GM12891 (cell line): ENCODE measurements at regions not wholly inside any gene's neighbourhood (a gene's known extent, or its start where the extent isn't known, plus 50 kb on each side); places are given as distances from the start of the nearest gene placed in this dataset.

Source experiments
- DNase-seq: peaks from one replicate; pipeline ENCODE4 v3.0.0; 2011; ENCODE audit warnings: low spot score; ENCODE audit not compliant: insufficient read length
- FAIRE-seq: peaks from 2 replicates; lab custom pipeline; 2011; peaks lifted over from hg19 to GRCh38; lab: Jason Lieb, UNC
- PAX5 ChIP-seq: IDR thresholded peaks from 2 replicates; pipeline ENCODE4 v1.6.1; 2011; ENCODE audit warnings: low read length, moderate library complexity, mild to moderate bottlenecking; ENCODE audit not compliant: insufficient read depth, severe bottlenecking
- POLR2A ChIP-seq: IDR thresholded peaks from 2 replicates; pipeline ENCODE4 v1.6.1; 2011; ENCODE audit warnings: low read depth, low read length, control low read depth
- POLR2AphosphoS5 ChIP-seq: IDR thresholded peaks from 2 replicates; pipeline ENCODE4 v1.6.1; 2011; ENCODE audit warnings: low read depth, low read length, control low read depth
- POU2F2 ChIP-seq: IDR thresholded peaks from 2 replicates; pipeline ENCODE4 v1.6.1; 2011; ENCODE audit warnings: low read depth, mild to moderate bottlenecking, control low read depth, low read length, moderate library complexity
- SPI1 ChIP-seq: IDR thresholded peaks from 2 replicates; pipeline ENCODE4 v1.6.1; 2011; ENCODE audit warnings: low read depth, low read length, control low read depth
- TAF1 ChIP-seq: IDR thresholded peaks from 2 replicates; pipeline ENCODE4 v1.6.1; 2011; ENCODE audit warnings: low read depth, low read length, control low read depth

GRCh38 chr21:28358170-28358569 lies 634.5 kb downstream of the LTN1 start:
- FAIRE-seq (no peak), DNase-seq (no peak)
- TF ChIP-seq POLR2AphosphoS5 (no peak), POU2F2 (no peak), PAX5 (no peak), POLR2A (no peak), SPI1 (no peak), TAF1 (no peak)

GRCh38 chr21:28357743-28358142 lies 634.9 kb downstream of the LTN1 start:
- TF ChIP-seq POLR2AphosphoS5 (no peak), SPI1 (no peak), POLR2A (no peak), PAX5 (no peak), TAF1 (no peak), POU2F2 (no peak)
- DNase-seq, result no peak
- FAIRE-seq, result no peak

- TF ChIP-seq PAX5 (no peak), POLR2A (no peak), TAF1 (no peak), POLR2AphosphoS5 (no peak), SPI1 (no peak), POU2F2 (no peak)
- FAIRE-seq, result no peak
Observed at GRCh38 chr21:28356422-28356821, 636.3 kb downstream of the LTN1 start.

GRCh38 chr21:28345934-28346333 lies 646.7 kb downstream of the LTN1 start:
- TF ChIP-seq PAX5, result no peak
- TF ChIP-seq POLR2AphosphoS5, result no peak
- no peak for TF ChIP-seq POU2F2
- TF ChIP-seq TAF1, result no peak
- no peak for TF ChIP-seq POLR2A
- TF ChIP-seq SPI1, result no peak
- no peak for DNase-seq
- no peak for FAIRE-seq

More at GRCh38 chr21:28356422-28356821, 636.3 kb downstream of the LTN1 start:
- no peak for DNase-seq

GRCh38 chr21:28344985-28345384 lies 647.7 kb downstream of the LTN1 start:
- TF ChIP-seq PAX5, result no peak
- TF ChIP-seq TAF1, result no peak
- no peak for TF ChIP-seq POLR2A
- no peak for TF ChIP-seq SPI1
- no peak for TF ChIP-seq POU2F2
- TF ChIP-seq POLR2AphosphoS5, result no peak
- no peak for DNase-seq
- FAIRE-seq, result no peak

GRCh38 chr21:28342212-28342810 lies 650.4 kb downstream of the LTN1 start:
- FAIRE-seq (no peak), DNase-seq (no peak)
- TF ChIP-seq POU2F2 (no peak), POLR2A (no peak), POLR2AphosphoS5 (no peak), SPI1 (no peak), TAF1 (no peak), PAX5 (no peak)

GRCh38 chr21:28339403-28339802 lies 653.3 kb downstream of the LTN1 start:
- FAIRE-seq, result no peak
- TF ChIP-seq POLR2AphosphoS5 (no peak), POU2F2 (no peak), SPI1 (no peak), PAX5 (no peak), TAF1 (no peak), POLR2A (no peak)
- DNase-seq, result no peak

GRCh38 chr21:28338701-28339305 lies 653.9 kb downstream of the LTN1 start:
- FAIRE-seq (no peak), DNase-seq (no peak)
- TF ChIP-seq POLR2A, result no peak

- no peak for TF ChIP-seq SPI1
- no peak for TF ChIP-seq POLR2AphosphoS5
- no peak for TF ChIP-seq POU2F2
- no peak for TF ChIP-seq POLR2A
- TF ChIP-seq PAX5, result no peak
- TF ChIP-seq TAF1, result no peak
- no peak for DNase-seq
- FAIRE-seq, result no peak
Observed at GRCh38 chr21:28337315-28337714, 655.4 kb downstream of the LTN1 start.

- TF ChIP-seq POLR2A (no peak), SPI1 (no peak), TAF1 (no peak), PAX5 (no peak), POLR2AphosphoS5 (no peak), POU2F2 (no peak)
- DNase-seq (no peak), FAIRE-seq (no peak)
Observed at GRCh38 chr21:28336314-28336713, 656.4 kb downstream of the LTN1 start.

GRCh38 chr21:28334407-28334806 lies 658.3 kb downstream of the LTN1 start:
- DNase-seq (no peak), FAIRE-seq (no peak)
- TF ChIP-seq TAF1 (no peak), POLR2A (no peak), SPI1 (no peak), POLR2AphosphoS5 (no peak), PAX5 (no peak), POU2F2 (no peak)
